ENCODE measurements at regions not wholly inside any gene's neighbourhood (a gene's known extent, or its start where the extent isn't known, plus 50 kb on each side); places are given as distances from the start of the nearest gene placed in this dataset.

- peak; percentile 86 for DNase-seq
These were observed 55.5 kb upstream of the ODAD2 start for GRCh38 chr10:28054228-28054860.

- no peak for DNase-seq
These were observed 50.4 kb upstream of the ODAD2 start for GRCh38 chr10:28049286-28049685.

Data from kidney glomerular epithelial cell (primary cell).